CD4-positive, alpha-beta memory T cell (primary cell): ENCODE measurements at regions not wholly inside any gene's neighbourhood (a gene's known extent, or its start where the extent isn't known, plus 50 kb on each side); places are given as distances from the start of the nearest gene placed in this dataset.

Experiments used
- CTCF ChIA-PET: fragments of 350-600 bp; sonication (Branson Sonifier 250); formaldehyde crosslinking; loops from one replicate; lab custom pipeline; 2021; ENCODE audit warnings: inconsistent platforms; ENCODE audit not compliant: partially characterized antibody; lab: Charles Lee
- POLR2A ChIA-PET: fragments of 350-600 bp; sonication (Branson Sonifier 250); formaldehyde crosslinking; loops from one replicate; lab custom pipeline; 2021; ENCODE audit not compliant: partially characterized antibody; lab: Charles Lee
- DNase-seq, 5 donors: peaks; one replicate each; pipeline versions ENCODE4 v3.0.0 to v3.0.0-alpha.2; 2020 to 2022; ENCODE audit warnings: mixed read lengths in 1 of 5
- H3K27ac ChIP-seq: one replicate; pipeline ENCODE4 v1.7.0; 2013; ENCODE audit warnings: low read depth, low read length
- H3K27me3 ChIP-seq: 2 replicates; pipeline ENCODE4 v1.7.0; 2013; ENCODE audit warnings: mild to moderate bottlenecking, low read length, moderate library complexity; ENCODE audit not compliant: insufficient read depth
- H3K36me3 ChIP-seq: 2 replicates; pipeline ENCODE4 v1.7.0; 2013; ENCODE audit warnings: mild to moderate bottlenecking, low read length, moderate library complexity; ENCODE audit not compliant: insufficient read depth
- H3K4me1 ChIP-seq: 2 replicates; pipeline ENCODE4 v1.7.0; 2013; ENCODE audit warnings: mild to moderate bottlenecking, low read length, moderate library complexity; ENCODE audit not compliant: insufficient read depth
- H3K4me3 ChIP-seq, 2 donors: one replicate each; pipeline ENCODE4 v1.7.0; 2013; ENCODE audit warnings: low read length in 2 of 2, mild to moderate bottlenecking in 1 of 2
- H3K9me3 ChIP-seq, 2 donors: one replicate each; pipeline ENCODE4 v1.7.0; 2013; ENCODE audit warnings: low read length in 2 of 2, control low read depth in 1 of 2; ENCODE audit not compliant: control insufficient read depth in 1 of 2
- H3K27ac Mint-ChIP-seq, 7 donors: one replicate each; pipeline ENCODE4 v1.8.0; 2020 to 2021; ENCODE audit warnings: mixed read lengths in 7 of 7, mild to moderate bottlenecking in 6 of 7, inconsistent platforms in 3 of 7, moderate library complexity in 3 of 7
- H3K27me3 Mint-ChIP-seq, 2 donors: one replicate each; pipeline ENCODE4 v1.8.0; 2020 to 2021; ENCODE audit warnings: mixed read lengths in 2 of 2
- H3K36me3 Mint-ChIP-seq, 2 donors: one replicate each; pipeline ENCODE4 v1.8.0; 2020 to 2021; ENCODE audit warnings: mixed read lengths in 2 of 2, inconsistent platforms in 1 of 2, mild to moderate bottlenecking in 1 of 2
- H3K4me1 Mint-ChIP-seq, 4 donors: one replicate each; pipeline ENCODE4 v1.8.0; 2020 to 2021; ENCODE audit warnings: mixed read lengths in 4 of 4, mild to moderate bottlenecking in 1 of 4
- H3K4me3 Mint-ChIP-seq, 8 donors: one replicate each; pipeline ENCODE4 v1.8.0; 2020 to 2021; ENCODE audit warnings: mixed read lengths in 8 of 8, mild to moderate bottlenecking in 7 of 8, moderate library complexity in 6 of 8, inconsistent platforms in 3 of 8
- H3K9me3 Mint-ChIP-seq, 8 donors: one replicate each; pipeline ENCODE4 v1.8.0; 2020 to 2021; ENCODE audit warnings: mixed read lengths in 8 of 8, mild to moderate bottlenecking in 5 of 8, inconsistent platforms in 3 of 8, moderate library complexity in 1 of 8
- intact Hi-C: fragments of 100-400 bp; cut with micrococcal nuclease; formaldehyde crosslinking; loops from one replicate; pipeline ENCODE4 v1.15.1; 2023

DNA sequence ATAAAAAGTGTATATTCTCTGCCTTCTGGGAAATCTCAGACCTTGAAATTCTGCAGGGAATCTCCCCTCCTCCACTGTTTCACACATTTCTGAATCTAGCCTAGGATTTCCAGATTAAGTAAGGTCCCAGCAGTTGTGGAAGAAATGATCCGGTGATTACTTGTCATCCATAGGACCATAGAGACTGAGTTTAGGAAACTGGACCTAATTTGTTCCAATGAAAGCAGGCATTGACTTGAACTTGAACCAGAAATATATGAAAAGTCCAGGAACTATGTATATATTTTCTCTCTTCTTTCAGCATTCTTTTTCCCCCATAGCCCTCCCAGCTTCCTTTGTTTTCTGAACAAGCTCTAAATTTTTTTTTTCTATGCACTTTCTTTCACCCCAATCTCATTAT lies 149.5 kb upstream of the SPAG17 start:
- Histone ChIP-seq H3K4me3 (no peak overlapping the region), H3K27ac (no peak overlapping the region), H3K36me3 (no peaks in the 10 kb centered on the region), H3K4me1 (no peaks in the 10 kb centered on the region), H3K9me3 (no peaks in the 10 kb centered on the region), H3K27me3 (no peaks in the 10 kb centered on the region)
- POLR2A ChIA-PET = no interaction called here
- H3K9me3 Mint-ChIP-seq = peaks cover 0 to 7% (median 3%) of the 10 kb centered on the region in 8 donors
- no peaks in the 10 kb centered on the region for H3K4me1 Mint-ChIP-seq
- H3K36me3 Mint-ChIP-seq = no peaks in the 10 kb centered on the region
- H3K4me3 Mint-ChIP-seq = no peak overlapping the region
- H3K27ac Mint-ChIP-seq = no peak overlapping the region
- peaks cover 0 to 2% of the 10 kb centered on the region in 2 donors for H3K27me3 Mint-ChIP-seq
- no peak for DNase-seq
- CTCF ChIA-PET = no interaction called here
- intact Hi-C loops = no loop called here

DNA sequence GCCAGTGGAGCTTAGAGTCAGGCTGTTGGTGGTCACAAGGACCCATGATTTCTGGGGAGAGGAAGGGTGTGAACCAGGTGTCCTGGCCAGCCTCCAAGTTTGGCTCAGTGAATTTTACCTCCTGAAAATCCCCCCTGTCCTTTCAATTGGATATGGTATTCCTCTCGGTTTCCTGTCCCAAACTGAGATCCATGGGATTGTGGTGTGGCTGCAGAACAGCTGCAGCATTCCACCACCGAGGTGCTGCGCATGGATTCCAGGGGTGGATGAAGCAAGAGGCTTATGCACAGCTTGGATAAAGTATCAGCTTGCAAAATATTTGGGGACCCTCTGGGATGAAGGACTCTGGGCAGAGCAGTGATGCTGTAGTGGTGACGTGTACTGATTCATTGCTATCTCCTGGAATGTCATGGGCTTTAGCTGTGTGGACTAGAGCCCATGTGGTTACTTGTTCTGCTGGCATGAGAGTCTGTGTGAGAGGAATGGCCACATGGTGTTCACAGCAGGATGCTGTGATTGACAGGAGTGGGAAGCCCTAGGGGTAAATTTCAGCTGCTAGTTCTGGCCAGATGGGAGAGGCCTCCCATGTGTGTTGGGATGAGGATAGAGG lies 148.7 kb upstream of the SPAG17 start:
- POLR2A ChIA-PET = no interaction called here
- H3K4me1 ChIP-seq = no peaks in the 10 kb centered on the region
- no peak overlapping the region for H3K4me3 Mint-ChIP-seq

DNA sequence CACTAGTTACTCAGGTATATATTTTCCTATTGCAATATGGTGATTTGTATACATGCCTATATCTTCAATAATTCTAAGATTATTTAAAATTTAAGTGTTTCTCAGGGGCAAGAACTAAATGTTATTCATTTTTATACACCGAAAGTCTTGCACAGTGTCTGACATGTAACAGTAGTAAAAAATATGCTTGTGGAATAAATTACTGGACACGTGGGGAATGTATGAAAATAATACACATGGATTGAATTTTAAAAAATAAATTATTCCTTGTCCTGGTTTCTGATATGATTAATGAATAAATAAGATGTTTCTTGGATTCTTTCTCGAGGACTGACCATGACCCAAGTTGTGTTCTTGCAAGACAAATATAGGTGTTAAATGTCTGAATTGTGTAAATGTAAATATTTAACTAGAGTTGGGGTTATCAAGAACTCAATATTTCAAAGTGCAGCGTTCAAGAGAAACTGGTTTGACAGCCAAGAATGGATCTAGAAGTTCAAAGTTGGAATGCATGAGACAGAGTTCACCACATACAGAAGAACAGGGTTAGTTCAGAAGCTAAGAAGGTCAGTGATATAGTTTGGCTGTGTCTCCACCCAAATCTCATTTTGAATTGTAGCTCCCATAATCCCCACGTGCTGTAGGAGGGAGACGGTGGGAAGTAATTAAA lies 142.1 kb upstream of the SPAG17 start:
- Histone ChIP-seq H3K4me3 (no peak overlapping the region), H3K27me3 (no peaks in the 10 kb centered on the region), H3K9me3 (no peaks in the 10 kb centered on the region), H3K27ac (no peak overlapping the region), H3K4me1 (no peaks in the 10 kb centered on the region), H3K36me3 (no peaks in the 10 kb centered on the region)
- Mint-ChIP-seq H3K27me3 (no peaks in the 10 kb centered on the region), H3K9me3 (peaks cover 0 to 9% (median 2%) of the 10 kb centered on the region in 8 donors), H3K36me3 (no peaks in the 10 kb centered on the region), H3K27ac (no peak overlapping the region), H3K4me3 (no peak overlapping the region), H3K4me1 (no peaks in the 10 kb centered on the region)
- POLR2A ChIA-PET = no interaction called here
- intact Hi-C loops = no loop called here
- no peak for DNase-seq
- CTCF ChIA-PET = no interaction called here

More for the DNA sequence above, 148.7 kb upstream of the SPAG17 start:
- Mint-ChIP-seq H3K27me3 (no peaks in the 10 kb centered on the region), H3K4me1 (no peaks in the 10 kb centered on the region), H3K9me3 (peaks cover 0 to 5% (median 2%) of the 10 kb centered on the region in 8 donors), H3K27ac (no peak overlapping the region), H3K36me3 (no peaks in the 10 kb centered on the region)
- H3K4me3 ChIP-seq = no peak overlapping the region
- DNase-seq = no peak
- intact Hi-C loops = no loop called here
- H3K9me3 ChIP-seq = no peaks in the 10 kb centered on the region
- H3K36me3 ChIP-seq = no peaks in the 10 kb centered on the region
- no peaks in the 10 kb centered on the region for H3K27me3 ChIP-seq
- H3K27ac ChIP-seq = no peak overlapping the region
- CTCF ChIA-PET = no interaction called here

DNA sequence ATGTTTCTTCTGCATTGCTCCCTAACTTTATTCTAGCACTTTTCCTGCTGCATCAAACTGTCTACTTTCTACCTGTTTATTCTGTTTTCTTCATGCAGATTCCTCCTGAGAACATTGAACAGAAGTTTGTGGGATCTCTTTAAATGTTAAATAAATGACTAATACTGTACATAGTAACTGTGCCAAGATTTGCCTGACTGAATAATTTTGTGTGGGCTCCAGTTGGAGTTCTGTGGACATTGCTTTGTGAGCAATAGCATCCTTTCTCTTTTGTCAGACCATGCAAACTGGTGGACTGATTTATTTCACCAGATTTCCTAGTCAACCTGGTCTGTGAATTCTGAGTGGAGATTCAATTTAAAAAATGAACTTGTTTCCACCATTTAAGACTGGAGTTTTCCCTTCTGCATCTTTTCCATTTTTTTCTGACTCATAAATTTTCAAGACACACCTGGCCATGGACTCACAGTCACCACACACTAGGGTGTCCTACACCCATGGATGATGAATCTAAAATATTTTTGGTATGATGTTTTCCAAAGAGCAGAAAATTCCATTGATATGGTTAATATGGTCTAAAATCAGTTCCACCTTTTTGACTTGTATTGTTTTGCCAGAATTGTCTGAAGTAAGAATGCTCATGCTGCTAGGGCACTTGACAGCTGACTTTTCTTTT lies 140.7 kb upstream of the SPAG17 start:
- no peak overlapping the region for H3K27ac ChIP-seq
- Mint-ChIP-seq H3K9me3 (peaks cover 0 to 9% (median 2%) of the 10 kb centered on the region in 8 donors), H3K36me3 (no peaks in the 10 kb centered on the region), H3K27ac (no peak overlapping the region), H3K27me3 (no peaks in the 10 kb centered on the region), H3K4me3 (no peak overlapping the region), H3K4me1 (no peaks in the 10 kb centered on the region)
- no peaks in the 10 kb centered on the region for H3K9me3 ChIP-seq
- POLR2A ChIA-PET = no interaction called here
- no peak for DNase-seq
- H3K36me3 ChIP-seq = no peaks in the 10 kb centered on the region
- H3K4me1 ChIP-seq = no peaks in the 10 kb centered on the region
- intact Hi-C loops = no loop called here
- CTCF ChIA-PET = no interaction called here
- H3K4me3 ChIP-seq = no peak overlapping the region
- H3K27me3 ChIP-seq = no peaks in the 10 kb centered on the region

DNA sequence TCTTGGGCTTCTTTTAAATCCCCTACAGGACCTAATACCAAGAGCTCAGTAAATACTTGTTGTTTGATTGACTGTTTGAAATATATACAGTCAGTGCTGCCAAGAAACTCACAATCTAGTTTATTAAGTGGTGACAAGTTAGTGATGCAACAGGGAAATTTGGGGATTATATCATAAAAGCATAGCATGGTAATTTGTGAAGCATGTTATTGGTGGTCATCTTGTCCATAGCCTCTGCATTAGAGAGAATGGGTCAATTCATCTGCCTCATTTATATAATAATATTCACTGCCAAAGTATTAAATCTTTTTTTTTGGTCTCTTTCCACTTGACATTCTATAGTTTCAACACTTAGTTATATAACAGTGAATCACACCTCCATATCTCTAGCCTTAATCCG lies 138.2 kb upstream of the SPAG17 start:
- Mint-ChIP-seq H3K36me3 (no peaks in the 10 kb centered on the region), H3K27ac (no peak overlapping the region), H3K4me1 (no peaks in the 10 kb centered on the region), H3K27me3 (no peaks in the 10 kb centered on the region), H3K4me3 (no peak overlapping the region), H3K9me3 (peaks cover 0 to 9% (median 3%) of the 10 kb centered on the region in 8 donors)
- no peak overlapping the region for H3K27ac ChIP-seq
- no peaks in the 10 kb centered on the region for H3K36me3 ChIP-seq
- DNase-seq = no peak
- no peaks in the 10 kb centered on the region for H3K9me3 ChIP-seq
- ChIA-PET POLR2A (no interaction called here), CTCF (no interaction called here)
- H3K4me1 ChIP-seq = no peaks in the 10 kb centered on the region
- H3K27me3 ChIP-seq = no peaks in the 10 kb centered on the region
- no peak overlapping the region for H3K4me3 ChIP-seq
- intact Hi-C loops = no loop called here

DNA sequence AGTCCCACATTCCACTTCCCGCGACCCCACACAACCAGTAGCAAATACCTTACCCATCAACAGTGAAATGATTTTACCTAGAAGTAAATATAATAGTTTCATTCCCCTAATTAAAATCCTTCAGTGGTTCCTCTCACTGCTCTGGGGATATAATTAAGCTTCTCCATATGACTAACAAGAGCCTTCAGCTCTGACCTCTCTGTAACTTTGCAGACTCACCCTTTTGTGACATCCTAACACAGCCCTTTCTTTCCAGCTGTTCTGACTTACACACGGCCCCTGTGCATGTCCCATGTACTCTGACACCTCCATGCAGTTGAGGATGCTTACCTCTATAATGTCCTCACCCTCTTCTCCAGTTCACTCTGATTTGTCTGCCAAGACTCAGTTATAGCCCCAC lies 137.3 kb upstream of the SPAG17 start:
- Mint-ChIP-seq H3K27me3 (no peaks in the 10 kb centered on the region), H3K9me3 (peaks cover 0 to 13% (median 2%) of the 10 kb centered on the region in 8 donors), H3K27ac (no peak overlapping the region), H3K36me3 (no peaks in the 10 kb centered on the region), H3K4me1 (no peaks in the 10 kb centered on the region), H3K4me3 (no peak overlapping the region)
- H3K36me3 ChIP-seq = no peaks in the 10 kb centered on the region
- H3K27me3 ChIP-seq = no peaks in the 10 kb centered on the region
- CTCF ChIA-PET = no interaction called here
- no peak overlapping the region for H3K4me3 ChIP-seq
- no peaks in the 10 kb centered on the region for H3K9me3 ChIP-seq
- no peaks in the 10 kb centered on the region for H3K4me1 ChIP-seq
- no peak overlapping the region for H3K27ac ChIP-seq
- no peak for DNase-seq
- POLR2A ChIA-PET = no interaction called here
- intact Hi-C loops = no loop called here

DNA sequence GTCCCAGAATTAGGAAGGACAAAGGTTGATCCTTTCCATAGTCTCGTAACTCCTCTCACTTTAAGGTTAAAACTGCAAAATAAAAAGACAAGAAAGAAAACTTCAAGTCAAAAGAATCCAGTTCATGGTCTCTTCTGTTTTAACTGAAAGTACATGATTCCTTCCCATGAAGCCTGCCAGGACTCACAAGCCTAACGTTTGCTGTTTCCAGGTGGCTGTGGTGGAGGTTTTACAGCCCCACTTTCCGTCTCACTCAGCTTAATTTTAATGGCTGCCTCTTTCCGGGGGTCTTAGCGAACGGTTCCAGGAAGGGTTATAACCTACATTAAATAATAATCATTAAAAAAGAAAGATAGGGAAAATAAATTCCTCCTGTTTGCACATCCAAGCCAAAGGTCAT lies 136.8 kb upstream of the SPAG17 start:
- no peaks in the 10 kb centered on the region for H3K4me1 Mint-ChIP-seq
- H3K27ac Mint-ChIP-seq = no peak overlapping the region
- H3K9me3 Mint-ChIP-seq = peaks cover 0 to 14% (median 2%) of the 10 kb centered on the region in 8 donors
- POLR2A ChIA-PET = no interaction called here
- Histone ChIP-seq H3K27ac (no peak overlapping the region), H3K4me1 (no peaks in the 10 kb centered on the region), H3K36me3 (no peaks in the 10 kb centered on the region), H3K9me3 (no peaks in the 10 kb centered on the region), H3K27me3 (no peaks in the 10 kb centered on the region), H3K4me3 (no peak overlapping the region)
- no peaks in the 10 kb centered on the region for H3K27me3 Mint-ChIP-seq
- no peaks in the 10 kb centered on the region for H3K36me3 Mint-ChIP-seq
- CTCF ChIA-PET = no interaction called here
- no peak for DNase-seq
- H3K4me3 Mint-ChIP-seq = no peak overlapping the region
- intact Hi-C loops = no loop called here
